Natural killer cell treated with Interleukin-12 subunit alpha and Interleukin-12 subunit beta and Interleukin-15 and Interleukin-18, amount 100 ng/mL, for 72 hours (primary cell): ENCODE measurements at regions not wholly inside any gene's neighbourhood (a gene's known extent, or its start where the extent isn't known, plus 50 kb on each side); places are given as distances from the start of the nearest gene placed in this dataset.
"Not testable (repeated sequence)": the region's sequence is repeated elsewhere in the genome, so short reads cannot be mapped to it uniquely, and the experiment has no call there.

Source experiments
- ATAC-seq, 2 donors: fragments of 150-1000 bp; cut with Tn5 transposase in 1 of 2; sonication (Bioruptor Pico), chemical (Tn5 transposase) in 1 of 2; 2 replicates each; pipeline ENCODE4 v1.10.0; 2021
- DNase-seq: peaks from one replicate; pipeline ENCODE4 v3.0.0; 2022; ENCODE audit warnings: low spot score
- H3K27ac Mint-ChIP-seq, 2 donors: 1 replicate in 1 of 2; 2 replicates in 1 of 2; pipeline ENCODE4 v1.8.0; 2022; ENCODE audit warnings: mixed read lengths in 2 of 2, mild to moderate bottlenecking in 1 of 2, moderate library complexity in 1 of 2
- H3K27me3 Mint-ChIP-seq, 2 donors: 1 replicate in 1 of 2; 2 replicates in 1 of 2; pipeline ENCODE4 v1.8.0; 2022; ENCODE audit warnings: mixed read lengths in 2 of 2
- H3K36me3 Mint-ChIP-seq: one replicate; pipeline ENCODE4 v1.8.0; 2022; ENCODE audit warnings: mixed read lengths
- H3K4me1 Mint-ChIP-seq, 2 donors: 1 replicate in 1 of 2; 2 replicates in 1 of 2; pipeline ENCODE4 v1.8.0; 2022; ENCODE audit warnings: low read depth in 2 of 2, mixed read lengths in 2 of 2, mild to moderate bottlenecking in 1 of 2
- H3K4me3 Mint-ChIP-seq: one replicate; pipeline ENCODE4 v1.8.0; 2022; ENCODE audit warnings: mixed read lengths
- H3K9me3 Mint-ChIP-seq: 2 replicates; pipeline ENCODE4 v1.8.0; 2022; ENCODE audit warnings: mixed read lengths

DNA sequence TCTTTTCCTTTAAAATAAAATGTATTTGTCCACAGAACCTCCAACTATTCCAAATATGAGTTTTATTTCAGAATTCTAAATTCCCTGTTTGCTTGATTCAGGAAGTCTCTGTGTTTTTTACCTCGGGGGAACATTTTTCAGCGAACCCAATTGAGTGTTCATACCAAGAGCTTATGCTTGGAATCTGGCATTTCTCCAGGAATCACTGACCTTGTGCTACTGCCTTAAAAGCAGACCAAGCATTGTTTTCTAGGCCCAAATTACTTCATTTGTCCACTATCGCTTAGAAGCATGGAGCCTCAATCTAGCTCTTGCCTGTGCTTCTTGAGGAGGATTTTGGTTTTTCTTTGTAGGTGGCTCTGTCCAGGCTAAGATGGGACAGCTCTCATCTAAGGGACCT, 59.4 kb downstream of the EBLN1 start:
- Mint-ChIP-seq H3K4me3 (no peak overlapping the region), H3K9me3 (no peaks in the 10 kb centered on the region), H3K4me1 (peaks cover 5% of the 10 kb centered on the region in 2 donors), H3K27me3 (peaks cover 14 to 25% of the 10 kb centered on the region in 2 donors), H3K27ac (no peak overlapping the region), H3K36me3 (peaks cover under 1% of the 10 kb centered on the region)
- ATAC-seq (no peak), DNase-seq (no peak)

DNA sequence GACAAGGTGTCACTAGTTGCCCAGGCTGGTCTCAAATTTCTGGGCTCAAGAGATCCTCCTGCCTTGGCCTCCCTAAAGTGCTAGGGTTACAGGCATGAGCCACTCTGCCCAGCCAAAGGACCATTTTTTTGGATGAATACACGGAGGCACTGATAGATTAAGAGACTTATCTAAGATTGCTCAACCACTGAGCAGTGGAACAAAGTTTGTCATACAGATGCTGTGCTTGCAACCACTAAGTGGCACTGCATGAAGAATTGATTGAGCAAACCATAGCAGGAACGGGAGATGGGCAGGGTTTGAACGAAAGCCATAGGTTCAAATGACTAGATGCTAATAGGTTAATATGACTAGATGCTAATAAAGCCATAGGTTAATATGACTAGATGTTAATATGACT, 61.1 kb downstream of the EBLN1 start:
- ATAC-seq (no peak), DNase-seq (no peak)
- Mint-ChIP-seq H3K9me3 (no peaks in the 10 kb centered on the region), H3K4me3 (no peak overlapping the region), H3K27me3 (peaks cover 15 to 33% of the 10 kb centered on the region in 2 donors), H3K36me3 (peaks cover 13% of the 10 kb centered on the region), H3K4me1 (peaks cover 5% of the 10 kb centered on the region in 2 donors), H3K27ac (no peak overlapping the region)

DNA sequence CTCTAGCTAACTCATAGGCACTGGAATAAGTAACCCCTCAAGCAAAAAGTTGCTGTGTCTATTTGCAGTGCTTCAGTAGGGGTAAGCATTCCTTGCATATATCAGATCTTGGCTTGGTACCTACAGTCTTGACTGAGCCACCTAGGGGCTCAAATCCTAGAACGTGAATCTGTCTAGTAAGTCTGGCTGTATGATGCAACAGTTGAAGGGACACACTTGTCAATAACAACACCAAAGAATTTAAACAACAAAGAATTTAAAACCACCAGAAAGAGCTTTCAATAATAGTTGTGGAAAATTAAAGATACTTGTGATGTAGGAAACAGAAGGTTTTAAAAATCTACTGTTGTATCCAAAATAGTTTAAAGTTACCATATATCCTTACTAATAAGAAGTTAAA, 65.4 kb downstream of the EBLN1 start:
- H3K27me3 Mint-ChIP-seq = peaks cover 29 to 48% of the 10 kb centered on the region in 2 donors
- H3K4me3 Mint-ChIP-seq = no peak overlapping the region
- no peaks in the 10 kb centered on the region for H3K9me3 Mint-ChIP-seq
- H3K4me1 Mint-ChIP-seq = no peaks in the 10 kb centered on the region
- ATAC-seq = no peak
- peaks cover 22% of the 10 kb centered on the region for H3K36me3 Mint-ChIP-seq
- DNase-seq = no peak
- no peak overlapping the region for H3K27ac Mint-ChIP-seq

DNA sequence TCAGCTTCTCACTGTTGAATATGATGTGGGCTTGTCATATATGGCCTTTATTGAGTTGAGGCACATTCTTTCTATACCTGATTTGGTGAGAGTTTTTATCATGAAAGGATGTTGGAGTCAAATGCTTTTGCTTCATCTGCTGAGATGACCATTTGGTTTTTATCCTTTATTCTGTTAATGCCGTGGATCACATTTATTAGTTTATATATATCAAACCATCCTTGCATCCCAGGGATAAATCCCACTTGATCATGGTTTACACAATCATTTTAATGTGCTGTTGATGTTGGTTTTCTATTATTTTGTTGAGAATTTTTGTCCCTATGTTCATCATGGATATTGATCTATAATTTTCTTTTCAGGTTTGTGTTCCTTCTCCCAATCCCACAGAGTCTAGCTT, 67.0 kb downstream of the EBLN1 start:
- H3K27me3 Mint-ChIP-seq = peaks cover 29 to 48% of the 10 kb centered on the region in 2 donors
- peaks cover 31% of the 10 kb centered on the region for H3K36me3 Mint-ChIP-seq
- no peak overlapping the region for H3K4me3 Mint-ChIP-seq
- H3K4me1 Mint-ChIP-seq = no peaks in the 10 kb centered on the region
- H3K27ac Mint-ChIP-seq = no peak overlapping the region
- H3K9me3 Mint-ChIP-seq = peaks cover 8% of the 10 kb centered on the region
- DNase-seq (no peak), ATAC-seq (no peak)

DNA sequence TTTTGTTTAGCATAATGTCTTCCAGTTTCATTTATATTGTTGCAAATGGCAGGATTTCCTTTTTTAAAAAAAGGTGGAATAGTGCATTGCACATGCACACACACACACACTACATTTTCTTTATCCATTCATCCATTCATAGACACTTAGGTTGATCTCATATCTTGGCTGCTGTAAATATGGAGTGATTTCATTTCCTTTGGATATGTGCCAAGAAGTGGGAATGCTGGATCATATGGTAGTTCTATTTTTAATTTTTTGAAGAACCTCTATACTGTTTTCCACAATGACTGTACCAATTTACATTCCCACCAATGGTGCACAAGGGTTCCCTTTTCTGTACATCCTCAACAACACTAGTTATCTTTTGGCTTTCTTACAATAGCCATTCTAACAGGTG, 68.9 kb downstream of the EBLN1 start:
- Mint-ChIP-seq H3K9me3 (peaks cover 8% of the 10 kb centered on the region), H3K4me1 (no peaks in the 10 kb centered on the region), H3K36me3 (peaks cover 31% of the 10 kb centered on the region), H3K4me3 (no peak overlapping the region), H3K27me3 (peaks cover 28 to 47% of the 10 kb centered on the region in 2 donors), H3K27ac (no peak overlapping the region)
- no peak for DNase-seq
- ATAC-seq = no peak

DNA sequence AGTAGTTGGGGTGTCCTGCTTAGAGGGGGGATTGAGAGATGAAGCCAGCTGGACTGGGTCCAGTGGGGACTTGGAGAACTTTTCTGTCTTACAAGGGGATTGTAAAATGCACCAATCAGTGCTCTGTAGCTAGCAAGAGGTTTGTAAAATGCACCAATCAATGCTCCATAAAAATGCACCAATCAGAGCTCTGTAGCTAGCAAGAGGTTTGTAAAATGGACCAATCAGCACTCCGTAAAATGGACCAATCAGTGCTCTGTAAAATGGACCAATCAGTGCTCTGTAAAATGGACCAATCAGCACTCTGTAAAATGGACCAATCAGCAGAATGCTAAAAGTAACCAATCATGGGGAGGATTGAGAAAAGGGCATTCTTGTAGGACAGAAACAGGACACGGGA, 71.9 kb downstream of the EBLN1 start:
- not testable (repeated sequence) for DNase-seq, H3K4me3 Mint-ChIP-seq, ATAC-seq, H3K27ac Mint-ChIP-seq, H3K4me1 Mint-ChIP-seq, H3K9me3 Mint-ChIP-seq
- Mint-ChIP-seq H3K36me3 (peaks cover 12% of the 10 kb centered on the region), H3K27me3 (peaks cover 21% of the 10 kb centered on the region in 2 donors)

DNA sequence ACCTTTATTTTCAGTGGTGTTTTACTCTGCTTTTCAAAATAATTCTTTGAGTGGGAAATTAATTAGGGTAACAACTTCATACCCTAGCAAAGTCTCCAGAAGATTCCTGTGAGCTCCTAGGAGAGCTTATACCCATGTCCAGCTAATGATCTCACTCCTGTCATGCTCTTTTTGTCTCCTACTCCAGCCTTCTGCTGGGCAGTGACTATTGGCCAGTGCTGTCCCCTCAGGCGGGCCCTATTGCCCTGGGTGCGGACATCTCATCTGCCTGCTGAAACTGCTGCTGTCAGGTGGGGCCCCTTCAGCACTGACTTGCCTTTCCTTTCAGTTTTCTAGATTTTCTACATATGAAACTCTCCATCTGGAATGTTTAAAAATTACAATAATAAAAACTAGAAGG, 80.3 kb downstream of the EBLN1 start:
- DNase-seq (no peak), ATAC-seq (no peak)
- Mint-ChIP-seq H3K9me3 (no peaks in the 10 kb centered on the region), H3K27ac (no peak overlapping the region), H3K36me3 (no peaks in the 10 kb centered on the region), H3K27me3 (peaks cover 12 to 18% of the 10 kb centered on the region in 2 donors), H3K4me3 (no peak overlapping the region), H3K4me1 (peaks cover 5 to 6% of the 10 kb centered on the region in 2 donors)

DNA sequence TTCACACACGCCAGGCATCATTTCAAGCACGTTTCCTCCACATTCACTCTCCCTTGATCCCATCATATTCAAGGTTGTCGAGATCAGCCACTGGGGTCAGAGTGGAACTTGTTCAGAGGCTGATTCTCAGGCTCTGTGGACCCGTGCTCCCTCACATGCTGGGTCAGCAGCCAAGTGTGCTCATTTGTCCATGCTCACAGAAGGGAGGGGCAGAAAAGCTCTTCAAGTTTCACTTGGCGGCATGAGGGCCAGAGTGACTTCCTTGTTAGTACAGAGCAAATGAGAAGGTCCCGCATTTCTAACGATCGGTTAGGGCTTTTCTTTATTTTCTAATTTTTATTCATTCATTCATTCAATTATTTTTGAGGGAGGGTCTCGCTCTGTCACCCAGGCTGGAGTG, 82.2 kb downstream of the EBLN1 start:
- Mint-ChIP-seq H3K36me3 (no peaks in the 10 kb centered on the region), H3K27ac (no peak overlapping the region), H3K27me3 (peaks cover 10 to 19% of the 10 kb centered on the region in 2 donors), H3K9me3 (no peaks in the 10 kb centered on the region), H3K4me3 (no peak overlapping the region), H3K4me1 (peaks cover 5 to 6% of the 10 kb centered on the region in 2 donors)
- DNase-seq (no peak), ATAC-seq (no peak)

DNA sequence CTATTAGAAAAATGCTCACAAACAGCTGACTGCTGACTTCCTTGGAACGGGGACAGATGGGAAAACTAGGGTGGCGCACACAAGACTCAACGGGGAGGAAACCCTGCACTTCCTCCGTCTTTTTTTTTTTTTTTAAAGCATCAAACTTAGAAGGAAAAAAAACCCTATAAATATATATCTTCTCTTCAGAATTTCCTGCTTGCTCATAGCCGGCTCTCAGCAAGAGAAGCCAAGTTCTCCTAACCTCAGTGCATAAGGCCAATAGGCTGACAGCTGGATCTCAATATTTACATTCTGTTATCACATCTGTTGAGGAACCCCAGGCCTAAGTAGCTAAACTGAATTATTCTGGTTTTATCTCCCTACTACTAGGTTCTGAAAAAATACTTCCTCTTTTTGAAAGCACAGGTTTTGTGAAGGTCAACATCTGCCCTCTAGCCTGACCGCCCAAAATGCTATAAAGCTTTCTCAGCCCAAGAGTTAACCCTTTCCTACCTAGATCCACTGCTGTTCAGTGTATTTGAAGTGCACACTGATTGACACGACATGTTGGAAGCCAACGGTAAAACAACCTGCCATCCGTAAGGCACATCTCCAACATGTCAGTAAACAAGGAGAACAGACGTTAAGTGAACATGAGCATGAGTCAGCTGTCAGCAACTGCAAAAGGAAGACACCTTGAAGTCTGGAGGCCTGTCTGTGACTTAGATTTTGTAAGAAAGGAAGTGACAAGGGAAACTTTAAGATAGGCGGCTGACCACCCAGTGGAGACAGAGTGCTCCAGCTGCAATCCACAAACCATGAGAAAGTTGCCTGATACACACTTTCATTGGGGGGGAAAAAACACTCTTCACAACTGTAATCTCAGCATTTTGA, 83.8 kb downstream of the EBLN1 start:
- H3K4me1 Mint-ChIP-seq = peaks cover 10 to 11% of the 10 kb centered on the region in 2 donors
- ATAC-seq (no peak), DNase-seq (no peak)
- H3K4me3 Mint-ChIP-seq = no peak overlapping the region
- peaks cover 7% of the 10 kb centered on the region for H3K36me3 Mint-ChIP-seq
- peaks cover 13 to 19% of the 10 kb centered on the region in 2 donors for H3K27me3 Mint-ChIP-seq
- H3K27ac Mint-ChIP-seq = peak overlapping the region in 1 of 2 donors; percentile 2
- H3K9me3 Mint-ChIP-seq = no peaks in the 10 kb centered on the region

DNA sequence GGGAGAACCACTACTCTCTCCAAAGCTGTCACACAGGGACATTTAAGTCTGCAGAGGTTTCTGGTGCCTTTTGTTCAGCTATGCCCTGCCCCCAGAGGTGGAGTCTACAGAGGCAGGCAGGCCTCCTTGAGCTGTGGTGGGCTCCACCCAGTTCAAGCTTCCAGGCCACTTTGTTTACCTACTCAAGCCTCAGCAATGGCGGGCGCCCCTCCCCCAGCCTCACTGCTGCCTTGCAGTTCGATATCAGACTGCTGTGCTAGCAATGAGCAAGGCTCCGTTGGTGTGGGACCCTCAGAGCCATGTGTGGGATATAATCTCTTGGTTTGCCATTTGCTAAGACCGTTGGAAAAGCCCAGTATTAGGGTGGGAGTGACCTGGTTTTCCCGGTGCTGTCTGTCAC, 87.0 kb downstream of the EBLN1 start:
- H3K27ac Mint-ChIP-seq, H3K36me3 Mint-ChIP-seq, ATAC-seq, H3K4me3 Mint-ChIP-seq, DNase-seq, H3K9me3 Mint-ChIP-seq: not testable (repeated sequence)
- H3K27me3 Mint-ChIP-seq = peaks cover 16 to 19% of the 10 kb centered on the region in 2 donors
- H3K4me1 Mint-ChIP-seq = peaks cover 10 to 11% of the 10 kb centered on the region in 2 donors

DNA sequence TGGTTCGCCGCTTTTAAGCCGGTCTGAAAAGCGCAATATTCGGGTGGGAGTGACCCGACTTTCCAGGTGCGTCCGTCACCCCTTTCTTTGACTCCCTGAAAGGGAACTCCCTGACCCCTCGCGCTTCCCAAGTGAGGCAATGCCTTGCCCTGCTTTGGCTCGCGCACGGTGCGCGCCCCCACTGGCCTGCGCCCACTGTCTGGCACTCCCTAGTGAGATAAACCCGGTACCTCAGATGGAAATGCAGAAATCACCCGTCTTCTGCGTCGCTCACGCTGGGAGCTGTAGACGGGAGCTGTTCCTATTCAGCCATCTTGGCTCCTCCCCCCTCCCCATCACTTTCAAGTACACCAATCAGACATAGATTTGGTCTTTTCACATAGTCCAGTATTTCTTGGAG, 88.2 kb downstream of the EBLN1 start:
- not testable (repeated sequence) for H3K36me3 Mint-ChIP-seq, H3K4me3 Mint-ChIP-seq, H3K9me3 Mint-ChIP-seq, H3K27ac Mint-ChIP-seq, DNase-seq, ATAC-seq
- H3K27me3 Mint-ChIP-seq = peaks cover 16 to 19% of the 10 kb centered on the region in 2 donors
- peaks cover 10 to 11% of the 10 kb centered on the region in 2 donors for H3K4me1 Mint-ChIP-seq

DNA sequence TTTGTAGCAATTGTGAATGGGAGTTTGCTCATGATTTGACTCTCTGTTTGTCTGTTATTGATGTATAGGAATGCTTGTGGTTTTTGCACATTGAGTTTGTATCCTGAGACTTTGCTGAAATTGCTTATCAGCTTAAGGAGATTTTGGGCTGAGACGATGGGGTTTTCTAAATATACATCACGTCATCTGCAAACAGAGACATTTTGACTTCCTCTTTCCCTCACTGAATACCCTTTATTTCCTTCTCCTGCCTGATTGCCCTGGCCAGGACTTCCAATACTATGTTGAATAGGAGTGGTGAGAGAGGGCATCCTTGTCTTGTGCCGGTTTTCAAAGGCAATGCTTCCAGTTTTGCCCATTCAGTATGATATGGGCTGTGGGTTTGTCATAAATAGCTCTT, 96.6 kb downstream of the EBLN1 start:
- not testable (repeated sequence) for H3K36me3 Mint-ChIP-seq

DNA sequence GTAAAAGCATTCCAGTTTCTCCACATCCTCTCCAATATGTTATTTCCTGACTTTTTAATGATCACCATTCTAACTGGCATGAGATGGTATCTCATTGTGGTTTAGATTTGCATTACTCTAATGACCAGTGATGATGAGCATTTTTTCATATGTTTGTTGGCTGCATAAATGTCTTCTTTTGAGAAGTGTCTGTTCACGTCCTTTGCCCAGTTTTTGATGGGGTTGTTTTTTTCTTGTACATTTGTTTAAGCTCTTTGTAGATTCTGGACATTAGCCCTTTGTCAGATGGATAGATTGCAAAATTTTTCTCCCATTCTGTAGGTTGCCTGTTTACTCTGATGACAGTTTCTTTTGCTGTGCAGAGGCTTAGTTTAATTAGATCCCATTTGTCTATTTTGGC, 97.7 kb downstream of the EBLN1 start:
- not testable (repeated sequence) for ATAC-seq, H3K36me3 Mint-ChIP-seq, H3K27ac Mint-ChIP-seq, H3K9me3 Mint-ChIP-seq, H3K4me3 Mint-ChIP-seq, H3K4me1 Mint-ChIP-seq, DNase-seq
- H3K27me3 Mint-ChIP-seq = peaks cover 31 to 44% of the 10 kb centered on the region in 2 donors

More for the DNA sequence above, 96.6 kb downstream of the EBLN1 start:
- H3K9me3 Mint-ChIP-seq, ATAC-seq, DNase-seq, H3K4me1 Mint-ChIP-seq, H3K27ac Mint-ChIP-seq, H3K4me3 Mint-ChIP-seq: not testable (repeated sequence)
- H3K27me3 Mint-ChIP-seq = peaks cover 26 to 44% of the 10 kb centered on the region in 2 donors

DNA sequence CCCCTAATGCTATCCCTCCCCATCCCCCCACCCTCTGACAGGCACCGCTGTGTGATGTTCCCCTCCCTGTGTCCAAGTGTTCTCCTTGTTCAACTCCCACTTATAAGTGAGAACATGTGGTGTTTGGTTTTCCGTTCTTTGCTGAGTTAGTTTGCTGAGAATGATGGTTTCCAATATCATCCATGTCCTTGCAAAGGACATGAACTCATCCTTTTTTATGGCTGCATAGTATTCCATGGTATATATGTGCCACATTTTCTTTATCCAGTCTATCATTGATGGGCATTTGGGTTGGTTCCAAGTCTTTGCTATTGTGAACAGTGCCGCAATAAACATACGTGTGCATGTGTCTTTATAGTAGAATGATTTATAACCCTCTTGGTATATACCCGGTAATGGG, 98.2 kb downstream of the EBLN1 start:
- not testable (repeated sequence) for ATAC-seq, H3K36me3 Mint-ChIP-seq, H3K4me1 Mint-ChIP-seq, DNase-seq, H3K9me3 Mint-ChIP-seq, H3K4me3 Mint-ChIP-seq, H3K27ac Mint-ChIP-seq
- peaks cover 34 to 49% of the 10 kb centered on the region in 2 donors for H3K27me3 Mint-ChIP-seq
